Adrenal gland (tissue), 9 donors: ENCODE measurements at regions not wholly inside any gene's neighbourhood (a gene's known extent, or its start where the extent isn't known, plus 50 kb on each side); places are given as distances from the start of the nearest gene placed in this dataset.
"Not testable (repeated sequence)": the region's sequence is repeated elsewhere in the genome, so short reads cannot be mapped to it uniquely, and the experiment has no call there.

Experiments used
- DNase-seq, 7 donors: peaks; one replicate each; pipeline ENCODE4 v3.0.0-alpha.2; 2019 to 2020
- H3K27ac ChIP-seq, 5 donors: fragments of 200-600 bp; sonication (generic) in 4 of 5; 1 replicate in 3 of 5; 2 replicates in 2 of 5; pipeline versions ENCODE4 v1.5.1 to v1.8.0; 2016 to 2020; ENCODE audit warnings: mild to moderate bottlenecking in 1 of 5
- H3K27me3 ChIP-seq: fragments of 200-600 bp; 2 replicates; pipeline ENCODE4 v1.8.0; 2021
- H3K36me3 ChIP-seq, 2 donors: fragments of 200-600 bp; replicated peaks in 1 of 2; 1 replicate in 1 of 2; 2 replicates in 1 of 2; pipeline versions ENCODE4 v1.5.1 to v1.8.0; 2018 to 2022
- H3K4me1 ChIP-seq, 2 donors: fragments of 200-600 bp; replicated peaks in 1 of 2; 1 replicate in 1 of 2; 2 replicates in 1 of 2; pipeline versions ENCODE4 v1.5.1 to v1.8.0; 2018 to 2021
- H3K4me3 ChIP-seq, 4 donors: fragments of 200-600 bp; sonication (generic) in 3 of 4; one replicate each; pipeline ENCODE4 v1.5.1; 2016 to 2018
- H3K9me3 ChIP-seq, 3 donors: fragments of 200-600 bp; sonication (generic) in 1 of 3; replicated peaks in 1 of 3; 1 replicate in 2 of 3; 2 replicates in 1 of 3; pipeline versions ENCODE4 v1.5.1 to v1.8.0; 2016 to 2021
- POLR2A ChIP-seq, 2 donors: fragments of 450-650 bp; IDR thresholded peaks; one replicate each; pipeline ENCODE4 v1.6.1; 2017; ENCODE audit warnings: antibody characterized with exemption in 2 of 2, mild to moderate bottlenecking in 2 of 2, moderate library complexity in 1 of 2
- WGBS, 4 donors: extraction: QIAGEN DNeasy Blood & Tissue Kit in 2 of 4; methylation state at CpG; one replicate each; pipeline versions ENCODE4 v1.1.5 to v1.1.7; 2013 to 2017; 5-methylcytosine and 5-hydroxymethylcytosine counted together
- intact Hi-C, 2 donors: fragments of 100-400 bp; cut with DNase I; formaldehyde crosslinking; loops; one replicate each; pipeline versions ENCODE4 v1.14.1 to v1.15.0; 2022 to 2023
- TF ChIP-seq, protein P1 (sequence below), 6 experiments: fragments of 450-650 bp in 4 of 6; fragments of 200-600 bp in 2 of 6; sonication (generic) in 1 of 6; IDR thresholded peaks; 1 replicate in 5 of 6; 2 replicates in 1 of 6; pipeline versions ENCODE4 v1.5.1 to v1.8.0; 2016 to 2021; ENCODE audit warnings: antibody characterized with exemption in 6 of 6, mild to moderate bottlenecking in 2 of 6, moderate library complexity in 1 of 6
- donor health status: healthy with polysubstance abuse.
- donor health status: Bipolar disorder and iron deficiency.
- donor health status: DM: yes; HTN: yes; CAD: no.
- donor health status: DM: no; HTN: no; CAD: no.
- donor health status: DM: no; HTN: no; CAD: no.

- H3K4me1 ChIP-seq = no peaks in the 10 kb centered on the region
- intact Hi-C loops = no loop called here
- 59 to 75% (median 65%) methylated on average over 3 of the region's 3 CpGs for WGBS, 4 donors
- H3K36me3 ChIP-seq = no peaks in the 10 kb centered on the region
- no peaks in the 10 kb centered on the region for H3K27me3 ChIP-seq
- H3K27ac ChIP-seq = no peak overlapping the region
- no peak for TF ChIP-seq POLR2A (IDR thresholded peaks at IDR 0.05)
- TF ChIP-seq, protein P1, sequence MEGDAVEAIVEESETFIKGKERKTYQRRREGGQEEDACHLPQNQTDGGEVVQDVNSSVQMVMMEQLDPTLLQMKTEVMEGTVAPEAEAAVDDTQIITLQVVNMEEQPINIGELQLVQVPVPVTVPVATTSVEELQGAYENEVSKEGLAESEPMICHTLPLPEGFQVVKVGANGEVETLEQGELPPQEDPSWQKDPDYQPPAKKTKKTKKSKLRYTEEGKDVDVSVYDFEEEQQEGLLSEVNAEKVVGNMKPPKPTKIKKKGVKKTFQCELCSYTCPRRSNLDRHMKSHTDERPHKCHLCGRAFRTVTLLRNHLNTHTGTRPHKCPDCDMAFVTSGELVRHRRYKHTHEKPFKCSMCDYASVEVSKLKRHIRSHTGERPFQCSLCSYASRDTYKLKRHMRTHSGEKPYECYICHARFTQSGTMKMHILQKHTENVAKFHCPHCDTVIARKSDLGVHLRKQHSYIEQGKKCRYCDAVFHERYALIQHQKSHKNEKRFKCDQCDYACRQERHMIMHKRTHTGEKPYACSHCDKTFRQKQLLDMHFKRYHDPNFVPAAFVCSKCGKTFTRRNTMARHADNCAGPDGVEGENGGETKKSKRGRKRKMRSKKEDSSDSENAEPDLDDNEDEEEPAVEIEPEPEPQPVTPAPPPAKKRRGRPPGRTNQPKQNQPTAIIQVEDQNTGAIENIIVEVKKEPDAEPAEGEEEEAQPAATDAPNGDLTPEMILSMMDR (IDR thresholded peaks at IDR 0.05) = no peak
- no peak for DNase-seq
- H3K4me3 ChIP-seq = no peak overlapping the region
- no peaks in the 10 kb centered on the region for H3K9me3 ChIP-seq
Observed at GRCh38 chr9:29078063-29078666, 1504.9 kb upstream of the C9orf72 start.

GRCh38 chr9:29100762-29101161 is 1527.5 kb upstream of the C9orf72 start:
- peaks cover 0 to 4% (median 0%) of the 10 kb centered on the region in 3 donors for H3K9me3 ChIP-seq
- no peak overlapping the region for H3K27ac ChIP-seq
- no peak for DNase-seq
- intact Hi-C loops = no loop called here
- H3K4me1 ChIP-seq = no peaks in the 10 kb centered on the region
- no peaks in the 10 kb centered on the region for H3K36me3 ChIP-seq
- no peak overlapping the region for H3K4me3 ChIP-seq
- WGBS, 4 donors = 55 to 81% (median 69%) methylated on average over 2 of the region's 2 CpGs
- no peaks in the 10 kb centered on the region for H3K27me3 ChIP-seq
- no peak for TF ChIP-seq POLR2A (IDR thresholded peaks at IDR 0.05)
- TF ChIP-seq, protein P1 (IDR thresholded peaks at IDR 0.05) = no peak

DNA sequence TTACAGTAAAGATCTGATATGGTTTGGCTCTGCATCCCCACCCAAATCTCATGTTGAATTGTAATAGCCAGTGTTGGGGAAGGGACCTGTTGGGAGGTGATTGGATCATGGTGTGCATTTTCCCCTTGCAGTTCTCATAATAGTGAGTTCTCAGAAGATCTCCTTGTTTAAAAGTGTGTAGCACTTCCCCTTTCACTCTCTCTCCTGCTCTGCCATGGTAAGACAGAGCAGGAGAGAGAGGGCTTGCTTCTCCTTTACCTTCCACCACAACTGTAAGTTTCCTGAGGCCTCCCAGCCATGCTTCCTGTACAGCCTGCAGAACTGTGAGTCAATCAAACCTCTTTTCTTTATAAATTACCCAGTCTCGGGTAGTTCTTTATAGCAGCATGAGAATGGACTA is 1530.9 kb upstream of the C9orf72 start:
- DNase-seq, H3K27ac ChIP-seq, H3K4me3 ChIP-seq, H3K36me3 ChIP-seq, intact Hi-C loops, H3K27me3 ChIP-seq, H3K9me3 ChIP-seq, H3K4me1 ChIP-seq: not testable (repeated sequence)
- 54 to 73% (median 65%) methylated on average over 1 of the region's 1 CpG for WGBS, 4 donors

- 62 to 89% (median 77%) methylated on average over 5 to 6 of the region's 6 CpGs for WGBS, 4 donors
- Histone ChIP-seq H3K36me3 (no peaks in the 10 kb centered on the region), H3K27ac (no peak overlapping the region), H3K9me3 (no peaks in the 10 kb centered on the region), H3K4me1 (no peaks in the 10 kb centered on the region), H3K4me3 (no peak overlapping the region), H3K27me3 (no peaks in the 10 kb centered on the region)
- TF ChIP-seq, protein P1 (IDR thresholded peaks at IDR 0.05) = no peak
- TF ChIP-seq POLR2A (IDR thresholded peaks at IDR 0.05) = no peak
- no peak for DNase-seq
- intact Hi-C loops = no loop called here
Observed at GRCh38 chr9:29118555-29118954, 1545.3 kb upstream of the C9orf72 start.

DNA sequence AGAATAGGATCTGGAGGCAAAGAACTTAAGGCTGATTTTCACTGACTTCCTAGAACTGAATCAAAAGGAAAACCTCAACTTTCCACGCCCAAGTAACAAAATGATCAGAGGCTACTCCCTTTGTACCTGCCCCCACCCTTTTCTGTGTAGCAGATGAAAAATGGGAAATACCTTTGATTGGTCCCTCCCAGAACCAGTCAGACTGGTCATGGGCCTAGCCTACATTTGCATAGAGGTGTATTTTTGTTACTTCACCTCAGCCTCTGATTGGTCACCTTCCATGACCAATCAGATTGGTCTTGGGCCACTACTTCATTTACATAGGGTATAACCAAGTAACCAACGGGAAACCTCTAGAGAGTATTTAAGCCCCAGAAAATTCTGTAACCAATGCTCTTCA is 1553.5 kb upstream of the C9orf72 start:
- no peaks in the 10 kb centered on the region for H3K4me1 ChIP-seq
- no peaks in the 10 kb centered on the region for H3K9me3 ChIP-seq
- no peak for DNase-seq
- 66 to 80% (median 74%) methylated on average over 2 of the region's 2 CpGs for WGBS, 4 donors
- no peak overlapping the region for H3K4me3 ChIP-seq
- H3K27ac ChIP-seq = no peak overlapping the region
- no peaks in the 10 kb centered on the region for H3K36me3 ChIP-seq
- no peaks in the 10 kb centered on the region for H3K27me3 ChIP-seq
- TF ChIP-seq, protein P1 (IDR thresholded peaks at IDR 0.05) = no peak
- no peak for TF ChIP-seq POLR2A (IDR thresholded peaks at IDR 0.05)
- intact Hi-C loops = no loop called here
